Activated T-cell treated with anti-CD3 and anti-CD28 coated beads, Interleukin-2, amount 50 U/mL, for 1 hour (primary cell): ENCODE measurements at regions not wholly inside any gene's neighbourhood (a gene's known extent, or its start where the extent isn't known, plus 50 kb on each side); places are given as distances from the start of the nearest gene placed in this dataset.

ENCODE experiments used
- DNase-seq: peaks from one replicate; pipeline ENCODE4 v3.0.0-alpha.2; 2020

DNA sequence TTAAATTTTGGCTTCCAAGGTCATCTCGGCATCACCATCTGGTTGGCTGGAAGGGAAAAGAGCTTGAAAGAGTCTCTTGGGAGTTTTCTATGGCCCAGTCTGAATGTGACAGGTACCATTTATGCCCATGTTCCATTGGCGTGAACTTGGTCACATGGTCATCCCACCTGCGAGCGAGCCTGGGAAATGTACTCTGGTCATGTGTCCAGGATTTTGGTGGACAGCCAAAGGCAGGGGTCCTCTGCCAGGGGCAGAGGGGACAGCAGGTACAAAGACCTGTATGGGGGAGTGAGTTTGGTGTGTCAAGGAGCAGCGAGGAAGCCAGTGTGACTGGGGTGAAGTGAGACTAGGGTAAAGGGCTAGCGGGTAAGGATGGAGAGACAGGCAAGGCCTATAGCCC, 112.6 kb downstream of the CDC5L start:
- no peak for DNase-seq

DNA sequence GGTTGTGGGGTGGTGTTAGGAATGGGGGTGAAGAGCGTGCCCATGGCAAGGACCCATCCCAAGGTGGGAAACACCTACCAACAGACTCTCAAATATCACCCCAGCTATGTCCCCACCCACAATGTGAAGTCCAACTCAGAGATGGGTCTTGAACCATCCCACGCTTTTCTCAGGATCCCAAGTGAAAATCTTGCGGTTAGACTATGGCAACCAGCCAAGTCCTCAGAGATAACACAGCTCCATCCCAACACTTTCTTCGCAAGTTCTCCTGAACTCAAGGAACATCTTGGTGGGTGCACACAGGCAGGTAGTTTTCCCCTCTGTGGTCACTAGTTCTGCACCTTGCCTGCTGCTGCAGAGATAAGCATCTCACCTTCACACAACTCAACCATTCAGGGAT, 116.0 kb downstream of the CDC5L start:
- DNase-seq: no peak

DNA sequence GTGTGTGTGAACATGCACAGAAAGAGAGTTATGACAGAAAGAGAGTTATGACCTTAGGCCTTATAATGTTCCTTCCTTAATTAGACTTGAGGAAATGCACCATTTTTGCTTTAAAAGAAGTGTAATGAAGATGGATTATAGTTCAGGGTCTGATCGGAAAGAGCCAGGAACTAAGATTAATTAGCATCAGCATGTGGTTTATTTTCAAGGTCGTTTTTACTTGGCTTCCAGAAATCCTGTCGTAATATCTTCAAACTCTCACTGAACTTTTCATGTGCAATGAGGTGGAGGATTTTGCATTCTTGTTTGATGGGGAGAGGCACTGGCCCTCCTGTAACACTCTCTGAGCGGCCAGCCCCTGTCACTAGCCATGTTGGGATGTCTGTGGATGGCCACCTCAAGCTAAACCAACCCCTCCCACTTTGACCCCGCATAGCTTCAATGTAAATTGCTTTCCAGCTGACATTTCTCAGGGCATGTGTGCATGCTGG, 116.8 kb downstream of the CDC5L start:
- no peak for DNase-seq

DNA sequence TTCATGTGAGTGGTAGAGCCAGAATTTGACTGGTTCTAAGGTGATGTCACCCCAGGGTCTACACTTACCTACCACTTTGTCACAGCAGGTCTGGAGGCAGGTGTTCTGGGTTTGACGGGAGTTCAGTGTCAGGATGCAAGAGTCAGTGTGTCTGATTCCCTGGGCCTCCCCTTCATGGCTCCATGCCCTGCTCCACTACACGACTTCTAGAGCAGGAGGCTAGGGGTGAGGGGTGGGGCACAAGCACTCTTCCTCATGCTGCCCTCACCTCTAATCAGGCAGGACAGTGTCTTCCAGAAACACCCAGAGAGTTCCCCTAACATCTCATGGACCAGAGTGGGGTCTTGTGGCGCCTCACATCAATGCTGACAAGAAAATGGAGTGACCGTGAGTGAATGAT, 118.2 kb downstream of the CDC5L start:
- no peak for DNase-seq

DNA sequence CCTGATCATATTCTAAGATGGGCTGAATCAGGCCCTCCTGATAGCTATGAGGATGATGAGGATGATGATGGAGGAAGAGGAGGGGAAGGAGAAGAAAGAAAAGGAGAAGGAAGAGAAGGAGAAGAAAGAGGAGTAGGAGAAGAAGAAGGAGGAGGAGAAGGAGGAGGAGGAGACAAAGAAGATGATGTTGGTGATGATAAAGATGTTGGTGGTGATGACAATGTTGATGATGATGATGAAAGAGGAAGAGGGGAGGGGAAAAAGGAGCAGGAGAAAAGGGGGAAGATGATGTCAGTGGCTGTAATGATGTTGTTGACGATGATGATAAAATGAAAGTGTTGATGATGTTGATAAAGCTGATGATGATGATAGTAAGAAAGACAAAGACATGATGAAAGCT, 119.5 kb downstream of the CDC5L start:
- no peak for DNase-seq

DNA sequence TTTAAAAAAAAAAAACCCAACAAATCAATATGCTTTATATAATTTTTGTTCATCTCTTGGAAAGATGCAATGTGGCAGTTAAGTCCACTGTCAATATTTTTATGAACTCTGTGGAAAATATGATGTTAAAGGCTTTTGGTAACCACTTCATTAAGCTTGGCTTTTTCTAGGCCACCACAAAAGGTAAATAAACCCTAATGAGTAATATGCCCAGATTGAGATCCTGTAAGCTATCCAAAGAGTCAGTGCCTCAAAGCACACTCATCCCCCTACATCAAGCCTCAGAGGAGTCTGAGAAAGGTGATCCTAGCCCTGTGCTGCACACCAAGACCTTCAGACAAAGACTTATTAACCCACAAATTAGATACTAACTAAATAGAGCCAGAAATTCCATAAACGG, 121.1 kb downstream of the CDC5L start:
- no peak for DNase-seq

DNA sequence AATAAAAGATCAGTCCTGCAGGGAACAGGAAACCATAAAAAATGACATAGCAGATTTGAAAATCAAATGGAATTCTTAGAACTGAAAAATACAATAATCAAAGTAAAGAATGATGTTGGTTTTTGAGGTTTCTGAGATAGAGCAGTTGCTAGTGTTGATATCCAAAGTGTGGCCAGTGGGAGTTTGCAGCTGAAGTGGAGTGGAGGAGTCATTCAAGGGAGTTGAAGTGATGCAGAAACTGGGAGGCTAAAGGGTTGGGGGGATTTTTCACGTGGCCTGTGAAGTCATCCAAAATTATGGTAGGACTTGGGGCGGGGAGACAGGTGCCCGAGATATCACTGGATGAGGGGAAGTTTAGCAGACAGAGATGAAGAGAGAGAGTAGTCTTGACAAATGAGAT, 123.6 kb downstream of the CDC5L start:
- no peak for DNase-seq

DNA sequence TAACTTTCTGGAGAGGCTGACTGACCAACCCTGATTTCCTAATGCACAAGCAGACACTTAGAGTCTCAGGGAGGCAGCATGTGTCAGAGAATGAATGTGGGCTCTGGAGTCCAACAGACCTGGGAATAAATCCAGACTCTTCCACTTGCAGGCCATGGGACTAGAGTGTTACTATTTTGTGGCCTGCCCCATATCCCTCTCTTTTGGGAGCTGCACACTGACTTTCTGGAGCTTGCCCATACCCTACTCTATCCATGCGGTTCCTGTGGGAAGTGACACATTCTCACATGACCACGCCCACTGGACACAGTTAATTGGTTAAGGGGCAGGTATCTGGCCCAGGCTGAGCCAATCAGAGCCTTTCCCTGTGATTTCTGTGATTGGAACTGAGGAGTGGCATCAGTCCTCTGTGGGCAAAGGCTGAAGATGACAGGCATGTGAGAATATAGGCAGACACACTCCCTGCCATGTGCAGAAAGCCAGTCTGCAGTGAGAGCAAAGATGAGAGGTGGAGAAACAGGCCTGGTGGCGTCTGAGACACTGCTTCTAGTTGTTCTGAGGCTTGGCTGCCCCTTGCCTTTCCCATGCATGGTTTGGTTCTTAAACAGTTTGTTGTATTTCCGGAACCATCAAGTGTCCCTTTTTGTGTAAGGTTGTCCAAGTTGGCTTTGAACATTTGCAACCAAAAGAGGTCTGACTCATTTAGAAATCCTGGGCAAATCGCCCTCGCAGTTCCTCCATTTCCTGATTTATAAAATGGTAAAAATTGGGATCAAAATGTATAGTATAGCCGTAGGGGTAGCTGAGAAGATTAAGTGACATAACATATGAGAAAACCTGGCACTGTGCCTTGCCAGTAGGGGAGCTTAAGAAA, 125.6 kb downstream of the CDC5L start:
- DNase-seq: no peak

DNA sequence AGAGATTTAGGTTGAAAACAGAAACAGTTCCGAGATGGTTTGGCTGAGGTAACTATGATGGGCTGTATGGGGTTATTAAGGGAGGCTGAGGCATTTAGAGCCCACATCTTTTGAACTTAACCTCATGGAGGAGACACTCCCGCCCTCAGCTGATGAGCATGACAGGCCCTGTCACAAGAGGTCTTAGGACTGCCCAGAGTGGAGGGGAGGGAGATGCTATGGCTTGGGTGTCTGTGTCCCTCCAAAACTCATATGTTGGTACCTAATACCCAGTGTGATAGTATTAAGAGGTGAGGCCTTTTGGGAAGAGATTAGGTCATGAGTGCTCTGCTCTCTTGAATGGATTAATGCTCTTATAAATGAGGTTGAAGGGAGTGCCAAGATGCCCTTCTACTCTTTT, 126.6 kb downstream of the CDC5L start:
- no peak for DNase-seq

DNA sequence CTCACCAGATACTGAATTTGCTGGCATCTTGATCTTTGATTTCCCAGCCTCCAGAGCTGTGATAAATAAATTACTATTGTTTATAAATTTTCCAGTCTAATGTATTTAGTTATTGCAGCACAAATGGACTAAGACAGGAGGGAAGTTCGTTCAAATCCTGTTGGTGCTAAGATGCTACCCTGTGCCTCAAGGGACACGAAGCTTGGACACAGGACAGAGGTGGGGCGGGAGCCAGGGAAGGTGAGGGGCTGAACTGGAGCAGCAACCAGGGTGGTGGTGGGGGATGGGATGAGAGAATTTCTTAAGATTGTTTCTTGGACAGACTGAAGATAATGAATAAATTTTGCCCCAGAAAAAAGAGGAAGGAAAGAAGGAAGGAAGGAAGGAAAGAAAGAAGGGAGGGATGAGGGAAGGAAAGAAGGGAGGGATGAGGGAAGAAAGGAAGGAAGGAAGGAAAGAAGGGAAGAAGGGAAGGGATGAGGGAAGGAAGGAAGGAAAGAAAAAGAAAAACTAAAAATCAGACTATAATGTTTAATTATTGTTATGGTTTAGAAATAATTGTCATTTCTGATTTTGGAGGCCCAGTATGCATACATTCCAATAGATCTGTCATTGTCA, 127.2 kb downstream of the CDC5L start:
- no peak for DNase-seq

DNA sequence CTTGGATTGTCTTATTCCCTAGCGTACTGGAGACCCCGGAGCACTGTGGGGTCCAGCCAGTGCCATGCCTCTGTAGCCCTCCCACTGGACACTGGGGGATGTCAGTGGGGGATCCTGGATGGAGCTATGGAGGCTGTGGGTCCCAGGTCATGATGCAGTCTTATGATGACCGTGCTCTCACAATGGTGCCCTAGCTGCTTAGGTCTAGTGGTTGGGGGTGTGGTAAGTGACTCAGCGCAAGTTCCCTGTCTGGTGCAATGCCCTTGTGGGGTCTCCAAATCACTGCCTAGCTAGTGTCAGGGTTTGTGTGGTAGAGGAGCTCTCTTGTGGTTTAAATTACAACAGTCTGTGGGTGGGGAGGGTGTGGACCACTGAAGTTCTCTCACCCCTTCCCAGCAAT, 135.4 kb downstream of the CDC5L start:
- DNase-seq: no peak

DNA sequence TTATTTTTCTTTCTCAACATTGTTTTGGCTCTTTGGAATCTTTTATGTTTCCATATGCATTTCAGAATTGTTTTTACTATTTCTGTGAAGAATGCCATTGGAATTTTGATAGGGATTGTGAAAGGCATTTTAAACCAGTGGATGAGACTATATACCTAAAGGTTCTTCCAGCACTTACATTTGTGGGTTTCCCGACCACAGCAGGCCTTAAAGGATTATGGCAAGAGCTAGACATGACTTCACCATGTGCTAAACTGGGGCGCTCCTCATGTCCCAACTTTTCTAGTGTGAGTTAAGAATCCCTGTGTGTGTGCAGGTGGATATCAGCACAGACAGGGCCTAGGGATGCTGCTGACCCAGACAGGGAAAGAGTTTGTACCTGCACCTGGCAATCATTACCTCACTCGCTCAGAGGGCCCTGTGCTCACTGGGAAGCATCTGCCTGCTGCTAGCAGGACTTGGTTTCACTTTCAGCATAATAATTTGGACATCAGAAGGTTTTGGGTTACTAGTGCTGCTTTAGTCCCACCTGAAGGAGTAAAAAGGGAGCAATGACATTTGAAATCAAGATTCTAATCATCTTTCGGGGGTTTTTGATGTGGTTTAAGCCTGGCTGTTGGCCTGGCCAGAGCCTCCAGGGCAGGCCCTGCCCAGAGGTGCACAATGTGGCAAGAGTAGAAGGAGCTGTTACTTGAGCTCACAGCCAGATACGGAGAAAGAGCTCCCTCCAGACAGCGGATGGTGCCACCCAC, 137.1 kb downstream of the CDC5L start:
- DNase-seq: no peak

DNA sequence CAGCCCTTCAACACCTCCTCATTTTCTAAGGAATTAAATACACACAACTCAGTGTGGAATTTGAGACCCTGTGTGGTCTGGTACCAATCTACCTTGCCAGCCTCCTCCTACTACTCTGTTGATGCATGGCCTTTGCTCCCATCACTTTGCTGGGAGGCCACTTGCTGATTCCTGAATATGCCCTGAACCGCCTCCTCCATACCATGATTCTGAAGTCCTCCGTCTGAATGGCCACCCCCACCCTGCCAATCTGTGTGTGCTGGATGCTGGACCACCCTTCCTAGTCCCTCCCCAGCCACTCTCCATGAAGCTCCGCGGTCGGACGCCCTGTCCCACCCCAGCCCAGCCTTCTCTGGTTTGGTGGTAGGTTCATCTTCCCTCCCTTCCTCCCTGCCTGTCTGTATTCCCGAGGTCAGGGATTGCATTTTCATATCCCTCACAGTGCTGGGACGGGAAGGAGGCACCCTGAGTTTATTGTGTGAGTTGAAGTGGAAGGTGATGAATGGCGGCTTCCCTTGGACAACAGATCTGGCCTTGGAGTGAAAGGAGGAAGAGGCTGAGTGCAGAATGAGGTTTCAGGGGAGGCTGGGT, 138.3 kb downstream of the CDC5L start:
- no peak for DNase-seq

DNA sequence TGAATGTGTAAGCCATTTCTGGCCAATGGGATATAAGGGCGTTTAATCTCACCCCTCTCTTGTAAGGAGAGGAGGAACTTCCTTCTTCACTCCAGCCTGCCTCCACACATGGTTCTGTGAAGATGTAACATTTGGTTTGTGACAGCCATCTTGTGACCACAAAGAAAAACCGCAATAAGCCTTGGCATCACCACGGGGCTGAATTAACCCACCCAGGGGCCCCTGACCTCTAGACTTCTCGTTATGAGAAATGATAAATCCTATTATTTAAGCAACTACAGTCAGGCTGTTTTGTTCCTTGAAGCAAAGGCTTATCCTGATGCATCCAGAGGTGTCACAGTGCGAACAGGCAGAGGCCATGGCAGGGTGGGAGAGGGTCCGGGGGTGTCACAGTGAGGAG, 139.7 kb downstream of the CDC5L start:
- DNase-seq: no peak

DNA sequence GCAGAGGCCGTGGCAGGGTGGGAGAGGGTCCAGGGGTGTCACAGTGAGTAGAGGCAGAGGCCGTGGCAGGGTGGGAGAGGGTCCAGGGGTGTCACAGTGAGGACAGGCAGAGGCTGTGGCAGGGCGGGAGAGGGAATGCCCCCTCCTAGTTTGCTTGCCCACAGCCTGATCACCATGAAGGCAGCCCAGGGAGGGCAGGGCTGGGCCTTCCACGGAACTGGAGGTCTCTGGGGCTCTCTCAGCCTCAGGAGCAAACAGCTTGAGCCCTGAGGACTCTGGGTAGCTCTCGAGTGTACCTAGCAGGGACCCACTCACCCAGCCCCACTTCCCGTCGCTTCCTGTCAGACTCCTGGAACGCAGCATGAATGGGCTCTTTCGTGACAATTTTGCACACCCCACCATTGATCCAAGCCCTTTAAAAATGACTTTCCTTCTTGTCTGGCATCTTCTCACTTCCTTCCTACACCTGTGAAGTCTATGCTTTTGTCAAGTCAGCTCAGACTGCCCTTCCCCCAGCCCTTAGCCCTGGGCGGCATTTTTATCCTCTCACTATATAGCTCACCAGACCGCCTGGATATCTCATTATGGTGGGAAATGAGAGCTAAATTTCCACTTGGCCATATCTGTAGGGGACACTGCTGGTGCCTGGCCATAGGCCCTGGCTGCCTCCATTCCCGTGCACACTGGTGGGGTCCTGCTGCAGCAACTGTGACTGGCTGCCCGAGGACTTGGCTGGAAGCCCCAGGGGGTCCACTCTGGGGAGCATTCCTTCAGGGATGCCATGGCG, 140.3 kb downstream of the CDC5L start:
- DNase-seq: no peak

DNA sequence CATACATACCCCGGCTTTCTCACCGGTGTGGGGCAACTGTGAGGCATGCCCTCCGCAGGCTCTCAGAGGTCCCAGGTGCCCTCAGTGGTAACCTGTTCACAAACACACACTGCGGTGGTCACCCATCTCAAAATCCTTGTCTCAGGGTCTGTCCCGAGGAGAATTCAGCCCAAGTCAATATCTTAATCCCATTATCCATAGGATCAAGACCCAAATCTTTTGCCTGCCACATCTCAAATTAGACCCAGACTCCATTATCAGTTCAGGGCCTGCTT, 140.8 kb downstream of the CDC5L start:
- DNase-seq: no peak

DNA sequence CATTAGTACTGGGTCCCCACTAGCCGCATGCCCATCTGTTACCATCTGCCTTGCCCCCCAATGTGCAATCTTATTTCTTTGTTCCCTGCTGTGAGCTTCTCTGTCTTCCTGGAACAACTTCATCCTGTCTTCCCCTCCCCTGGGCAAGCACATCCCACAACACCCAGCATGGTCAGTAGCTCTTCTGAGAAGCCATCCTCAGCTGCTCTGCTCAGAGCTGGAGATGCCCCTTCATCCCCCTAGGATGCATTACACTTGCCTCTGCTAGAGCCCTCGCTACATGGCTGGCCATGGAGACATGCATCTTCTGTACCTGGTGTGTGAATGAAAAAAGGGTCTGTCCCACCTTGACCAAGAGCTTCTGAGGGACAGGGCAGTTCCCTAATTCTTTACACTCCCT, 141.2 kb downstream of the CDC5L start:
- DNase-seq: no peak

DNA sequence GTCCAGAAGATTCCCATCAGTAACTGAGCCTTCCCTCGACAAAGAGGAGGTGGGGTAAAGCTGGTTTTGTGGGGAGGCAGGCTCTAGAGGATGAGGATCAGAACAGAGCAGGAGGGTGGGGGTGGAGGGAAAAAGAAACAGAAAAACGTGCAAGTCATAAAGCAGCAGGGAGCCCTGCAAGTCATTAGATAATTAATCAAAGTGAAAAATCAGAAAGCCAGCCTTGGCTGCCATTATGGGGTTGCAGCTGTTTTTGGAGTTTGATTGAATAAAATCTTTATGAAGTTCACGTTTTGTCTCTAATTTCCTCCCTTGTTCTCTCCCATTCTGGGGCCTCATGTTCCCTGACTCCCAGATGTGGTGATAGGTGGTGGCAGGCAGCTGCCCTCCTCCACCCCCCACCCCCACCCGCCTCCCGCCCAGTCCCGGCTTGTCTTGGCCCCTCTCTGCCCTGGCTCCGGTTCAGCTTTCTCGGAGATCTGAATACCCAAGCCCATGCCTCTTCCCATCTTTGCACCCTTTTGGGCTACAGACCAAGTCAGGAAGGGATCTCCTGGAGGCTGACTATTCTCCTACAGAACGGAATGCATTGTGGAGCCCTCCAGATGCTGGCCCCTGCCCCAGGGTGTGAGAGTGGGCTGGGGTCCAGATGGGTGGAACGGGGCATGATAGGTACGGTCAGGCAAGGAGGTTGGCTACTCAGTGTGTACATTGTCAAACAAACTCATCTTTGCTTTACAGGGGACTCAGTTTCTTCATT, 141.8 kb downstream of the CDC5L start:
- DNase-seq: no peak

DNA sequence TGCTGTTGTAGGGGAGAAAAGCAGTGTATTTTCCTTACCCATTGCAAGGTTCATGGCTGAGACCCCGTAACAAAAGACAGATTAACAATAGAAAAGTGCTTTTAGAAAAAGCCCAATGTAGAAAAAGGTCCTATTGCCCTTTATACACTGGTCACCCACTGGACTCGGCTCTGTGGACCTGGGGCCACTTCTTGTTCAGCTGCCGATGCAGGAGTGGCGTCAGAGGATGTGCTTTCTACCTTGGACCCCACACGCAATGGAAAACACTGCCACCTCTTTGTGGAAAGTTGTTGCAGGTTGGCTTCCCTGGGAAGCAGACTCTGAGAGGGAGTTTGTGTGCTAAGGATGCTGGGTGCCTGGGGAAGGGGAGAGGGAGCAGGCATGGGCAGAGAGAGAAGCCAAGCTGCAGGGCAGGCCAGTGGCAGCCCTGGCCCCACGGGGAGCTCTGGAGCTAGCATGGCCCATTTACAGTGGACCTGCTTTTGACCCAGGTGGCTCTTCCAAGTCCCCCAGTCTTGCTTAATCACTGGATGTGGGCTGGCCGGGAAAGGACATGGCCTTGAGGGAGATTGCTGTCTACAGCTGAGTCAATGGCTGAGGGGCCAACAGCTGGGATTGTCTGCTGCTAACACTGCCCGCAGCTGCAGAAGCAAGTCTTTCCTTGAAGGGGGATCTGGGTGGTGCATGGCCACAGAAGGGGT, 142.9 kb downstream of the CDC5L start:
- DNase-seq: no peak

DNA sequence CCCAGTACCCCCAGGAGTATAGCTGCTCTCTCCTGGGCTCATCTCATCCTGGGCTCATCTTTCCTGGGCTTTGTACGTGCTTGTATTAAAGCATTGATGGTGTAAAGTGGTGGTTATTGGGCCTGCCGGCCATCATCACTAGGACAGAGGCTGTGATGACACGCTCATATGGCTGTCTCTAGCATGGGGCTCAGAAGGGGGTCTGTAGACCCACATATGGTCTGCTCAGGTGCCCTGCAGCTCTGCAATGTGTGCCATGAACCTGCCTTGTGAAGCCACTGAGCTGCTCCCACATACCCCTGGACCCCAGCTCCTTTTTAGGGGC, 143.4 kb downstream of the CDC5L start:
- no peak for DNase-seq

DNA sequence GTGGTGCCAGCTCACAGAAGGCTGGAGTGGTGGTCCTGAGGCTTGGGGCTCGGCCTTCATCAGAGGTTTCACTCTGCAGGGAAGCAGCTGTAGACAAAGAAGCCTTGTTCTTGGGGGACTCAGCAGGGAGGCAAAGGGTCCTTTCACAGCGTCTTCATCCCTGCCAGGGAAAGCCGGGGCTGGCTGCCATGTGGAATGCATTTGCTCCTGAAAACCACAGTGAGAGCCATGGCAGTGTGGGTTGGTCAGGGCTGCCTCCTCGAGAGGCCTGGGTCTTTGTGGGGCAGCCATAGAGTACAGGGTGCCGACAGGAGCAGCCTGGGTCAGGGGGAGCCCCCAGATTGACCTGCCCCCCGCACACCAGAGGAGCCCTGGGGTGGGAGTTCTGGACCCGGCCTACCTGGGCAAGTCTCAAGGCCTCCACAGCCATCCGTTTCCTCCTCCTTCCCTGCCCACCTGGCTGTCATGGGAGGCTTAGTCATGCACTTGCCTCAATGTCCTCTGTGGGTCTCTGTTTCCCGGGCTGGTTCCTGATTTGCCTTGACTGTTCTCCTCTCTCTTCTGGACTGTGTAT, 144.0 kb downstream of the CDC5L start:
- no peak for DNase-seq
